ENCODE measurements at regions not wholly inside any gene's neighbourhood (a gene's known extent, or its start where the extent isn't known, plus 50 kb on each side); places are given as distances from the start of the nearest gene placed in this dataset.

DNA sequence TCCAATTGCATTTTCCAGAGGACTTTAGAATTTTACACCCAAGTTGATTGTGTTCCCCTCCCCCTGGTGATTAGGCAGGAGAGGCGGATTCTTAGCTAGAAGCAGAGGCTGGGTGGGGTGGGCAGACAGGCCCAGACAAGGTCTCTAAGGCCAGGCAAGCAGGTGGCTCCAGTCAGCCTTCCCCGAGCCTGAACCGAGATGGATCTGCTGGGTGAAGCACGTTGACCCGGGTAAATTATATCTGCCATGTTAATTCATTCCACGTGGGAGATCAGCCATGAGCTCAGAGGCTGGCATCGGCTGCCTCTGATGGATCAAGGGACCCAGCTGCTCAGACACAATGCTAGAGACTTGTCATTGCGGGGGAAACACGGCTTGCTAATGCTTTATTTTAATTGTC, 159.5 kb upstream of the MAFB start:
- no peak for TF ChIP-seq BACH2 (CRISPR knock-in tag; IDR thresholded peaks at IDR 0.05; ENCODE audit: borderline replicate concordance)
- TF ChIP-seq, protein P1, sequence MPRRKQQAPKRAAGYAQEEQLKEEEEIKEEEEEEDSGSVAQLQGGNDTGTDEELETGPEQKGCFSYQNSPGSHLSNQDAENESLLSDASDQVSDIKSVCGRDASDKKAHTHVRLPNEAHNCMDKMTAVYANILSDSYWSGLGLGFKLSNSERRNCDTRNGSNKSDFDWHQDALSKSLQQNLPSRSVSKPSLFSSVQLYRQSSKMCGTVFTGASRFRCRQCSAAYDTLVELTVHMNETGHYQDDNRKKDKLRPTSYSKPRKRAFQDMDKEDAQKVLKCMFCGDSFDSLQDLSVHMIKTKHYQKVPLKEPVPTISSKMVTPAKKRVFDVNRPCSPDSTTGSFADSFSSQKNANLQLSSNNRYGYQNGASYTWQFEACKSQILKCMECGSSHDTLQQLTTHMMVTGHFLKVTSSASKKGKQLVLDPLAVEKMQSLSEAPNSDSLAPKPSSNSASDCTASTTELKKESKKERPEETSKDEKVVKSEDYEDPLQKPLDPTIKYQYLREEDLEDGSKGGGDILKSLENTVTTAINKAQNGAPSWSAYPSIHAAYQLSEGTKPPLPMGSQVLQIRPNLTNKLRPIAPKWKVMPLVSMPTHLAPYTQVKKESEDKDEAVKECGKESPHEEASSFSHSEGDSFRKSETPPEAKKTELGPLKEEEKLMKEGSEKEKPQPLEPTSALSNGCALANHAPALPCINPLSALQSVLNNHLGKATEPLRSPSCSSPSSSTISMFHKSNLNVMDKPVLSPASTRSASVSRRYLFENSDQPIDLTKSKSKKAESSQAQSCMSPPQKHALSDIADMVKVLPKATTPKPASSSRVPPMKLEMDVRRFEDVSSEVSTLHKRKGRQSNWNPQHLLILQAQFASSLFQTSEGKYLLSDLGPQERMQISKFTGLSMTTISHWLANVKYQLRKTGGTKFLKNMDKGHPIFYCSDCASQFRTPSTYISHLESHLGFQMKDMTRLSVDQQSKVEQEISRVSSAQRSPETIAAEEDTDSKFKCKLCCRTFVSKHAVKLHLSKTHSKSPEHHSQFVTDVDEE (CRISPR knock-in tag; IDR thresholded peaks at IDR 0.05), result no peak
- no peak for ATAC-seq

DNA sequence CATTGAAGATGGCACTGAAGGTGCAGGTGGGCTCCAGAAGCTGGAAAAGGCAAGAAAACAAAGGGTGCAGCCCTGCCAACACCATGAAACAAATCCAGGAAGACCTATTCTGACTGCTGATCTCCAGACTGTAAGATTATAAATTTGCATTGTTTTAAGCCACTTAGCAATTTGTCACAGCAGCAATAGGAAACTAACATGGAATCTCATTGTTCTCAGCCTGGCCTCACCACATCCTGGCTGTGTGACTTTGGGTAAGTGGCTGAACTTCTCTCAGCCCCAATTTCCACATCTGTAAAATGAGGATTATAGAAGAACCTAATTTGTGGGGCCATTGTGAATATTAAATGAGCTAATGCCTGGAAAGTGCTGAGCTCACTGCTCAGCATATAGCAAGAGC, 160.4 kb upstream of the MAFB start:
- TF ChIP-seq BACH2 (CRISPR knock-in tag; IDR thresholded peaks at IDR 0.05; ENCODE audit: borderline replicate concordance), result no peak
- TF ChIP-seq TOX (CRISPR knock-in tag; IDR thresholded peaks at IDR 0.05; ENCODE audit: borderline replicate concordance), result no peak
- TF ChIP-seq RARB (CRISPR knock-in tag; IDR thresholded peaks at IDR 0.05), result no peak
- no peak for TF ChIP-seq ZC3H10 (CRISPR knock-in tag; IDR thresholded peaks at IDR 0.05)
- TF ChIP-seq SNAI2 (CRISPR knock-in tag; IDR thresholded peaks at IDR 0.05), result no peak
- no peak for TF ChIP-seq ZFP3 (CRISPR knock-in tag; IDR thresholded peaks at IDR 0.05)
- TF ChIP-seq, protein P1 (CRISPR knock-in tag; IDR thresholded peaks at IDR 0.05), result no peak
- TF ChIP-seq, protein P2, sequence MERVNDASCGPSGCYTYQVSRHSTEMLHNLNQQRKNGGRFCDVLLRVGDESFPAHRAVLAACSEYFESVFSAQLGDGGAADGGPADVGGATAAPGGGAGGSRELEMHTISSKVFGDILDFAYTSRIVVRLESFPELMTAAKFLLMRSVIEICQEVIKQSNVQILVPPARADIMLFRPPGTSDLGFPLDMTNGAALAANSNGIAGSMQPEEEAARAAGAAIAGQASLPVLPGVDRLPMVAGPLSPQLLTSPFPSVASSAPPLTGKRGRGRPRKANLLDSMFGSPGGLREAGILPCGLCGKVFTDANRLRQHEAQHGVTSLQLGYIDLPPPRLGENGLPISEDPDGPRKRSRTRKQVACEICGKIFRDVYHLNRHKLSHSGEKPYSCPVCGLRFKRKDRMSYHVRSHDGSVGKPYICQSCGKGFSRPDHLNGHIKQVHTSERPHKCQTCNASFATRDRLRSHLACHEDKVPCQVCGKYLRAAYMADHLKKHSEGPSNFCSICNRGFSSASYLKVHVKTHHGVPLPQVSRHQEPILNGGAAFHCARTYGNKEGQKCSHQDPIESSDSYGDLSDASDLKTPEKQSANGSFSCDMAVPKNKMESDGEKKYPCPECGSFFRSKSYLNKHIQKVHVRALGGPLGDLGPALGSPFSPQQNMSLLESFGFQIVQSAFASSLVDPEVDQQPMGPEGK (CRISPR knock-in tag; IDR thresholded peaks at IDR 0.05; ENCODE audit: borderline replicate concordance), result no peak
- no peak for TF ChIP-seq ZFP30 (CRISPR knock-in tag; IDR thresholded peaks at IDR 0.05)
- TF ChIP-seq OSR1 (CRISPR knock-in tag; IDR thresholded peaks at IDR 0.05), result no peak
- no peak for TF ChIP-seq GLIS3 (CRISPR knock-in tag; IDR thresholded peaks at IDR 0.05)
- no peak for TF ChIP-seq ARNTL (CRISPR knock-in tag; IDR thresholded peaks at IDR 0.05; ENCODE audit: borderline replicate concordance, low read depth)
- no peak for TF ChIP-seq TCF4 (CRISPR knock-in tag; IDR thresholded peaks at IDR 0.05; ENCODE audit: borderline replicate concordance)
- no peak for ATAC-seq

DNA sequence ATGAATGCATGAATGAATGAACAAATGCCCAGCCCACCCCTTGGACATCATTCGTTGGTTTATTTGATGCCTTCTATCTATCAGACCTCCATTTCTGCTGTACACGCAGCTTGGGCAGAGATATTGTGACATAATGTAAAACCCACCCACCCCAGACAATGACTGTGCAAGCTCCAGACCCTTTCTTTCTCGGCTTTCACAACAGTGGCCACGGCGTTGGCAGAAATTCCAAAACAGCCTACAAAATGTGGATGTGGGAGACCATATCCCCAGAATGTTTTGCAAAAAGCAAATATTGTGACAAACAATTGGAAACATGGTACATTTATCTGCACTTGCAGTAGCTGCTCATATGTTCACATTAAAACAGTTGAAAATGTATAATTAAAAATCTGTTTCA, 162.0 kb upstream of the MAFB start:
- no peak for ATAC-seq
- TF ChIP-seq, protein P3, sequence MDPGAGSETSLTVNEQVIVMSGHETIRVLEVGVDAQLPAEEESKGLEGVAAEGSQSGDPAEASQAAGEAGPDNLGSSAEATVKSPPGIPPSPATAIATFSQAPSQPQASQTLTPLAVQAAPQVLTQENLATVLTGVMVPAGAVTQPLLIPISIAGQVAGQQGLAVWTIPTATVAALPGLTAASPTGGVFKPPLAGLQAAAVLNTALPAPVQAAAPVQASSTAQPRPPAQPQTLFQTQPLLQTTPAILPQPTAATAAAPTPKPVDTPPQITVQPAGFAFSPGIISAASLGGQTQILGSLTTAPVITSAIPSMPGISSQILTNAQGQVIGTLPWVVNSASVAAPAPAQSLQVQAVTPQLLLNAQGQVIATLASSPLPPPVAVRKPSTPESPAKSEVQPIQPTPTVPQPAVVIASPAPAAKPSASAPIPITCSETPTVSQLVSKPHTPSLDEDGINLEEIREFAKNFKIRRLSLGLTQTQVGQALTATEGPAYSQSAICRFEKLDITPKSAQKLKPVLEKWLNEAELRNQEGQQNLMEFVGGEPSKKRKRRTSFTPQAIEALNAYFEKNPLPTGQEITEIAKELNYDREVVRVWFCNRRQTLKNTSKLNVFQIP (CRISPR knock-in tag; IDR thresholded peaks at IDR 0.05; ENCODE audit: borderline replicate concordance, low read depth), result no peak
- TF ChIP-seq, protein P4, sequence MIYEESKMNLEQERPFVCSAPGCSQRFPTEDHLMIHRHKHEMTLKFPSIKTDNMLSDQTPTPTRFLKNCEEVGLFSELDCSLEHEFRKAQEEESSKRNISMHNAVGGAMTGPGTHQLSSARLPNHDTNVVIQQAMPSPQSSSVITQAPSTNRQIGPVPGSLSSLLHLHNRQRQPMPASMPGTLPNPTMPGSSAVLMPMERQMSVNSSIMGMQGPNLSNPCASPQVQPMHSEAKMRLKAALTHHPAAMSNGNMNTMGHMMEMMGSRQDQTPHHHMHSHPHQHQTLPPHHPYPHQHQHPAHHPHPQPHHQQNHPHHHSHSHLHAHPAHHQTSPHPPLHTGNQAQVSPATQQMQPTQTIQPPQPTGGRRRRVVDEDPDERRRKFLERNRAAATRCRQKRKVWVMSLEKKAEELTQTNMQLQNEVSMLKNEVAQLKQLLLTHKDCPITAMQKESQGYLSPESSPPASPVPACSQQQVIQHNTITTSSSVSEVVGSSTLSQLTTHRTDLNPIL (CRISPR knock-in tag; IDR thresholded peaks at IDR 0.05; ENCODE audit: low read depth), result no peak
- TF ChIP-seq ZFP3 (CRISPR knock-in tag; IDR thresholded peaks at IDR 0.05) (no peak), PPARA (CRISPR knock-in tag; IDR thresholded peaks at IDR 0.05; ENCODE audit: borderline replicate concordance) (no peak), TCF4 (CRISPR knock-in tag; IDR thresholded peaks at IDR 0.05; ENCODE audit: borderline replicate concordance) (no peak), ZFP30 (CRISPR knock-in tag; IDR thresholded peaks at IDR 0.05) (no peak), SNAI2 (CRISPR knock-in tag; IDR thresholded peaks at IDR 0.05) (no peak), ESRRG (CRISPR knock-in tag; IDR thresholded peaks at IDR 0.05) (no peak), OSR1 (CRISPR knock-in tag; IDR thresholded peaks at IDR 0.05) (no peak), ISL1 (CRISPR knock-in tag; IDR thresholded peaks at IDR 0.05) (no peak), CSDC2 (CRISPR knock-in tag; IDR thresholded peaks at IDR 0.05) (no peak), ARNTL (CRISPR knock-in tag; IDR thresholded peaks at IDR 0.05; ENCODE audit: borderline replicate concordance, low read depth) (no peak), ZNF70 (CRISPR knock-in tag; IDR thresholded peaks at IDR 0.05) (no peak), BACH2 (CRISPR knock-in tag; IDR thresholded peaks at IDR 0.05; ENCODE audit: borderline replicate concordance) (no peak)
- TF ChIP-seq, protein P1 (CRISPR knock-in tag; IDR thresholded peaks at IDR 0.05), result no peak
- TF ChIP-seq, protein P5, sequence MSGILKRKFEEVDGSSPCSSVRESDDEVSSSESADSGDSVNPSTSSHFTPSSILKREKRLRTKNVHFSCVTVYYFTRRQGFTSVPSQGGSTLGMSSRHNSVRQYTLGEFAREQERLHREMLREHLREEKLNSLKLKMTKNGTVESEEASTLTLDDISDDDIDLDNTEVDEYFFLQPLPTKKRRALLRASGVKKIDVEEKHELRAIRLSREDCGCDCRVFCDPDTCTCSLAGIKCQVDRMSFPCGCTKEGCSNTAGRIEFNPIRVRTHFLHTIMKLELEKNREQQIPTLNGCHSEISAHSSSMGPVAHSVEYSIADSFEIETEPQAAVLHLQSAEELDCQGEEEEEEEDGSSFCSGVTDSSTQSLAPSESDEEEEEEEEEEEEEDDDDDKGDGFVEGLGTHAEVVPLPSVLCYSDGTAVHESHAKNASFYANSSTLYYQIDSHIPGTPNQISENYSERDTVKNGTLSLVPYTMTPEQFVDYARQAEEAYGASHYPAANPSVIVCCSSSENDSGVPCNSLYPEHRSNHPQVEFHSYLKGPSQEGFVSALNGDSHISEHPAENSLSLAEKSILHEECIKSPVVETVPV (CRISPR knock-in tag; IDR thresholded peaks at IDR 0.05), result no peak
